Neural progenitor cell (in vitro differentiated cells): ENCODE measurements at regions not wholly inside any gene's neighbourhood (a gene's known extent, or its start where the extent isn't known, plus 50 kb on each side); places are given as distances from the start of the nearest gene placed in this dataset.
"Not testable (repeated sequence)": the region's sequence is repeated elsewhere in the genome, so short reads cannot be mapped to it uniquely, and the experiment has no call there.

Experiments used
- DNase-seq: peaks from one replicate; pipeline ENCODE4 v3.0.0-alpha.2; 2016; ENCODE audit warnings: low spot score
- H2AFZ ChIP-seq: fragments of 200-600 bp; sonication (generic); replicated peaks from 2 replicates; pipeline ENCODE4 v1.6.1; 2016; ENCODE audit warnings: antibody characterized with exemption
- H3F3A ChIP-seq: fragments of 200-600 bp; sonication (generic); 2 replicates; pipeline ENCODE4 v1.6.1; 2016; ENCODE audit warnings: antibody characterized with exemption, low read depth
- H3K27ac ChIP-seq: fragments of 200-600 bp; sonication (generic); 2 replicates; pipeline ENCODE4 v1.5.1; 2016; ENCODE audit warnings: mild to moderate bottlenecking
- H3K27me3 ChIP-seq: fragments of 200-600 bp; sonication (generic); 2 replicates; pipeline ENCODE4 v1.6.1; 2016; ENCODE audit warnings: mild to moderate bottlenecking, moderate library complexity
- H3K36me3 ChIP-seq: fragments of 200-600 bp; sonication (generic); 2 replicates; pipeline ENCODE4 v1.5.1; 2016
- H3K4me1 ChIP-seq: fragments of 200-600 bp; sonication (generic); 2 replicates; pipeline ENCODE4 v1.6.1; 2016; ENCODE audit warnings: mixed run types
- H3K4me2 ChIP-seq: fragments of 200-600 bp; sonication (generic); 2 replicates; pipeline ENCODE4 v1.6.1; 2016
- H3K4me3 ChIP-seq: fragments of 200-600 bp; sonication (generic); 2 replicates; pipeline ENCODE4 v1.5.1; 2016
- H3K79me2 ChIP-seq: fragments of 200-600 bp; sonication (generic); 2 replicates; pipeline ENCODE4 v1.6.1; 2016; ENCODE audit warnings: low read depth
- H3K9ac ChIP-seq: fragments of 200-600 bp; sonication (generic); 2 replicates; pipeline ENCODE4 v1.6.1; 2016
- H3K9me3 ChIP-seq: fragments of 200-600 bp; sonication (generic); 2 replicates; pipeline ENCODE4 v1.5.1; 2016; ENCODE audit warnings: low read depth
- H4K20me1 ChIP-seq: fragments of 200-600 bp; sonication (generic); 2 replicates; pipeline ENCODE4 v1.6.1; 2016; ENCODE audit warnings: low read depth
- H3K27ac Mint-ChIP-seq: 3 replicates; pipeline ENCODE4 v1.8.0; 2021; ENCODE audit warnings: mixed read lengths
- H3K27me3 Mint-ChIP-seq: 2 replicates; pipeline ENCODE4 v1.8.0; 2022; ENCODE audit warnings: low read depth, mild to moderate bottlenecking, inconsistent platforms, moderate library complexity, mixed read lengths; ENCODE audit not compliant: insufficient read depth
- H3K36me3 Mint-ChIP-seq: 3 replicates; pipeline ENCODE4 v1.8.0; 2021; ENCODE audit warnings: mixed read lengths
- H3K4me1 Mint-ChIP-seq: 3 replicates; pipeline ENCODE4 v1.8.0; 2021; ENCODE audit warnings: mixed read lengths
- H3K4me3 Mint-ChIP-seq: 3 replicates; pipeline ENCODE4 v1.8.0; 2021; ENCODE audit warnings: mild to moderate bottlenecking, moderate library complexity, mixed read lengths
- H3K9me3 Mint-ChIP-seq: 3 replicates; pipeline ENCODE4 v1.8.0; 2020; ENCODE audit warnings: mixed read lengths
- EZH2 ChIP-seq: fragments of 200-600 bp; sonication (generic); IDR thresholded peaks from 2 replicates; pipeline ENCODE4 v1.6.1; 2017; ENCODE audit warnings: antibody characterized with exemption, mild to moderate bottlenecking, moderate library complexity
- EZH2phosphoT487 ChIP-seq: fragments of 200-600 bp; sonication (generic); IDR thresholded peaks from 2 replicates; pipeline ENCODE4 v1.6.1; 2017; ENCODE audit warnings: antibody characterized with exemption
- TF ChIP-seq, protein P1 (sequence below): fragments of 200-600 bp; sonication (generic); IDR thresholded peaks from 2 replicates; pipeline ENCODE4 v1.5.1; 2017; ENCODE audit warnings: antibody characterized with exemption, mild to moderate bottlenecking

DNA sequence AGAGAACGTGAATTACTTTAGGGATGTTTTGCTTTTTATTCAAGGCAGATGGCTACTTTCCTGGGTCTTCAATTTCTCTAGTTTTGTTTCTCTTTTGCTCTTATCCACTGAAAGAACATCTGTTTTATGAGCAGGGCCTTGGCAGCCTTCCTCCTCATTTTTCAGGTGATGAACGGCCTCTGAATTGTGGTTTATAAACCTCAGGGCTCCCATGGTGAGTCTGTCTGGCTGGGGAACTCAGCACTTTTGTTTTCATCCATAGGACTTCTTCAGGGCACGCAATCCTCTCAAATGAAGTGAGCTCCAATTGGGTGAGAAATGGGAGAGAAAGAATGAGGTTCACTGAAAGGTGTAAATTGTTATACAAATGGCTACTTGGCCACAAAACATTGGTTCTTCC lies 186.4 kb upstream of the ERCC4 start:
- Histone ChIP-seq H4K20me1 (no peaks in the 10 kb centered on the region), H3K9me3 (no peaks in the 10 kb centered on the region), H3F3A (no peaks in the 10 kb centered on the region), H3K36me3 (no peaks in the 10 kb centered on the region), H3K27me3 (no peaks in the 10 kb centered on the region), H3K4me3 (no peak overlapping the region), H3K27ac (no peak overlapping the region), H3K4me1 (peaks cover 6% of the 10 kb centered on the region), H3K79me2 (no peaks in the 10 kb centered on the region), H3K4me2 (no peak overlapping the region), H3K9ac (no peak overlapping the region), H2AFZ (no peak overlapping the region)
- Mint-ChIP-seq H3K9me3 (peaks cover 2% of the 10 kb centered on the region), H3K4me3 (no peak overlapping the region), H3K36me3 (no peaks in the 10 kb centered on the region), H3K4me1 (peaks cover 2% of the 10 kb centered on the region), H3K27me3 (peaks cover 3% of the 10 kb centered on the region), H3K27ac (no peak overlapping the region)
- DNase-seq, result no peak
- TF ChIP-seq EZH2phosphoT487 (no peak), EZH2 (no peak)
- TF ChIP-seq, protein P1, sequence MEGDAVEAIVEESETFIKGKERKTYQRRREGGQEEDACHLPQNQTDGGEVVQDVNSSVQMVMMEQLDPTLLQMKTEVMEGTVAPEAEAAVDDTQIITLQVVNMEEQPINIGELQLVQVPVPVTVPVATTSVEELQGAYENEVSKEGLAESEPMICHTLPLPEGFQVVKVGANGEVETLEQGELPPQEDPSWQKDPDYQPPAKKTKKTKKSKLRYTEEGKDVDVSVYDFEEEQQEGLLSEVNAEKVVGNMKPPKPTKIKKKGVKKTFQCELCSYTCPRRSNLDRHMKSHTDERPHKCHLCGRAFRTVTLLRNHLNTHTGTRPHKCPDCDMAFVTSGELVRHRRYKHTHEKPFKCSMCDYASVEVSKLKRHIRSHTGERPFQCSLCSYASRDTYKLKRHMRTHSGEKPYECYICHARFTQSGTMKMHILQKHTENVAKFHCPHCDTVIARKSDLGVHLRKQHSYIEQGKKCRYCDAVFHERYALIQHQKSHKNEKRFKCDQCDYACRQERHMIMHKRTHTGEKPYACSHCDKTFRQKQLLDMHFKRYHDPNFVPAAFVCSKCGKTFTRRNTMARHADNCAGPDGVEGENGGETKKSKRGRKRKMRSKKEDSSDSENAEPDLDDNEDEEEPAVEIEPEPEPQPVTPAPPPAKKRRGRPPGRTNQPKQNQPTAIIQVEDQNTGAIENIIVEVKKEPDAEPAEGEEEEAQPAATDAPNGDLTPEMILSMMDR, result no peak

DNA sequence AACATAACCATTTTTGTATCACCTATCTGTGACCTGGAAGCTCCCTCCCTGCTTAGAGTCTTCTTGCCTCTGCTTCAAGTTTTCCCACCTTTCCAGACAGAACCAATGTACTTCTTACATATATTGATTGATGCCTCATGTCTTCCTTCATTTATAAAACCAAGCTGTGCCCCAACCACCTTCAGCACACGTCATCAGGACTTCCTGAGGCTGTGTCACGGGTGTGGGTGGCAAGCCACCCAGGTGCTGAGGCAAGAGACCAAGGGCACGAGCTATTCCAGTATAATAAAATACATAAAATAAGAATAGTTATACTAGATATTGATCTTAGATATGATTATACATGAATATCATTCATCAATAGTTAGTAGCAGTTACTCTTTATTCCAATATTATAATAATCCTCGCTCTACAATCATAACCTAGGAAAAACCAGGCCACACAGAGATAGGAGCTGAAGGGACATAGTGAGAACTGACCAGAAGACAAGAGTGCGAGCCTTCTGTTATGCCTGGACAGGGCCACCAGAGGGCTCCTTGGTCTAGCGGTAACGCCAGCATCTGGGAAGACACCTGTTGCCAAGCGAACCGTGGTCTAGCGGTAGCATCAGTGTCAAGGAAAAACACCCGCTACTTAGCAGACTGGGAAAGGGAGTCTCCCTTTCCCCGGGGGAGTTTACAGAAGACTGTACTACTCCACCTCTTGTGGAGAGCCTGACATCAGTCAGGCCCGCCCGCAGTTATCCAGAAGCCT lies 180.2 kb upstream of the ERCC4 start:
- not testable (repeated sequence) for H4K20me1 ChIP-seq, H2AFZ ChIP-seq, H3K9me3 ChIP-seq, H3K36me3 Mint-ChIP-seq, H3F3A ChIP-seq, H3K27ac ChIP-seq, H3K4me2 ChIP-seq, DNase-seq, H3K4me1 ChIP-seq, H3K36me3 ChIP-seq, H3K27ac Mint-ChIP-seq, H3K9ac ChIP-seq, H3K4me3 Mint-ChIP-seq, H3K27me3 Mint-ChIP-seq, H3K4me1 Mint-ChIP-seq, H3K27me3 ChIP-seq, H3K4me3 ChIP-seq, H3K79me2 ChIP-seq
- TF ChIP-seq, protein P1, result peak; percentile 29
- peaks cover 13% of the 10 kb centered on the region for H3K9me3 Mint-ChIP-seq

GRCh38 chr16:13742928-13743327 lies 177.0 kb upstream of the ERCC4 start:
- no peak overlapping the region for H3K4me3 ChIP-seq
- no peaks in the 10 kb centered on the region for H3F3A ChIP-seq
- H3K36me3 ChIP-seq, result no peaks in the 10 kb centered on the region
- H3K4me1 ChIP-seq, result no peaks in the 10 kb centered on the region
- no peaks in the 10 kb centered on the region for H3K4me1 Mint-ChIP-seq
- H3K9ac ChIP-seq, result no peak overlapping the region
- no peaks in the 10 kb centered on the region for H3K79me2 ChIP-seq
- H2AFZ ChIP-seq, result no peak overlapping the region
- H3K9me3 Mint-ChIP-seq, result peaks cover 20% of the 10 kb centered on the region
- peaks cover 2% of the 10 kb centered on the region for H3K27me3 Mint-ChIP-seq
- H3K4me3 Mint-ChIP-seq, result no peak overlapping the region
- H3K4me2 ChIP-seq, result no peak overlapping the region
- peaks cover 5% of the 10 kb centered on the region for H3K9me3 ChIP-seq
- TF ChIP-seq EZH2phosphoT487, result no peak
- no peak for TF ChIP-seq EZH2
- TF ChIP-seq, protein P1, result no peak
- no peaks in the 10 kb centered on the region for H4K20me1 ChIP-seq
- no peaks in the 10 kb centered on the region for H3K27me3 ChIP-seq
- no peak for DNase-seq
- peaks cover 6% of the 10 kb centered on the region for H3K36me3 Mint-ChIP-seq
- no peak overlapping the region for H3K27ac Mint-ChIP-seq
- no peak overlapping the region for H3K27ac ChIP-seq
